ENCODE measurements at regions not wholly inside any gene's neighbourhood (a gene's known extent, or its start where the extent isn't known, plus 50 kb on each side); places are given as distances from the start of the nearest gene placed in this dataset.
"Not testable (repeated sequence)": the region's sequence is repeated elsewhere in the genome, so short reads cannot be mapped to it uniquely, and the experiment has no call there.

GRCh38 chr9:17846948-17847655 lies 268.2 kb downstream of the SH3GL2 start:
- DNase-seq (ENCODE audit: low read depth) = no peak

- no peak for DNase-seq (ENCODE audit: low read depth)
Observed at GRCh38 chr9:17847908-17848307, 269.0 kb downstream of the SH3GL2 start.

DNA sequence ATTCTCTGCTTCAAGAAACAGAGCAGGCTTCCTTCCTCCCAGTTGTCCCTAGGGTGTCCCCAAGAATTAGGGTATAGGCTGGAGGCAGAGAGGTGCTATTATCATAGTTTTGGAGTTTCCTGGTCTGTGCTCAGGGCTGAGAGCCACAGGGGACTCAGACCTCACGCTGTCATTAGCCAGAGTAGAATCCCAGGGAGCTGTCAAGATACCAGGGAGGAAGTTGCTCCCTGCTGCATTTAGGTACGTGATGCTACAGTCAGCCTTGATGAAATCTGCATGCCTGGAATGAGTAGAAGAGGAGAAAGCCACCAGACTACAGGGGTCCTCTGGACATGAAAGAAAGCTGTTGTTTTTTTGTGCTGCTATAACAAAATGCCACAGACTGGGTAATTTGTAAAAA lies 273.2 kb downstream of the SH3GL2 start:
- no peak for DNase-seq (ENCODE audit: low read depth)

DNA sequence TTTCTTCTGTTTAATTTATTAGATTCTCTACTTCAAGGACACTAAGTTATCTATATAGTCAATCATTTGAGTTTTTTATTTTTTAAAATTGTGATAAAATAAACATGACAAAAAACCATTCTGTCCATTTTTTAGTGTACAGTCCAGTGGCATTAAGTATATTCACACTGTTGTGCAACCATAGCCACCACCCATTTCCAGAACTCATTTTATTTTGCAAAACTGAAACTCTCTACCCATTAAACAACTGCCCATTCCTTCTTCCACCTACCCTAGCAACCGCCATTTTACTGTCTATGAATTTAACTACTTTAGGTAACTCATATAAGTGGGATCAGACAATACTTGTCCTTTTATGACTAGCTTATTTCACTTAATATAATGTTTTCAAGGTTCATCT lies 275.6 kb downstream of the SH3GL2 start:
- no peak for DNase-seq (ENCODE audit: low read depth)

GRCh38 chr9:17856995-17857394 lies 278.1 kb downstream of the SH3GL2 start:
- no peak for DNase-seq (ENCODE audit: low read depth)

GRCh38 chr9:17859228-17859627 lies 280.4 kb downstream of the SH3GL2 start:
- DNase-seq (ENCODE audit: low read depth) = no peak

GRCh38 chr9:17859987-17860386 lies 281.1 kb downstream of the SH3GL2 start:
- no peak for DNase-seq (ENCODE audit: low read depth)

- no peak for DNase-seq (ENCODE audit: low read depth)
Observed at GRCh38 chr9:17862101-17862500, 283.2 kb downstream of the SH3GL2 start.

- DNase-seq (ENCODE audit: low read depth) = no peak
Observed at GRCh38 chr9:17862629-17863028, 283.8 kb downstream of the SH3GL2 start.

DNA sequence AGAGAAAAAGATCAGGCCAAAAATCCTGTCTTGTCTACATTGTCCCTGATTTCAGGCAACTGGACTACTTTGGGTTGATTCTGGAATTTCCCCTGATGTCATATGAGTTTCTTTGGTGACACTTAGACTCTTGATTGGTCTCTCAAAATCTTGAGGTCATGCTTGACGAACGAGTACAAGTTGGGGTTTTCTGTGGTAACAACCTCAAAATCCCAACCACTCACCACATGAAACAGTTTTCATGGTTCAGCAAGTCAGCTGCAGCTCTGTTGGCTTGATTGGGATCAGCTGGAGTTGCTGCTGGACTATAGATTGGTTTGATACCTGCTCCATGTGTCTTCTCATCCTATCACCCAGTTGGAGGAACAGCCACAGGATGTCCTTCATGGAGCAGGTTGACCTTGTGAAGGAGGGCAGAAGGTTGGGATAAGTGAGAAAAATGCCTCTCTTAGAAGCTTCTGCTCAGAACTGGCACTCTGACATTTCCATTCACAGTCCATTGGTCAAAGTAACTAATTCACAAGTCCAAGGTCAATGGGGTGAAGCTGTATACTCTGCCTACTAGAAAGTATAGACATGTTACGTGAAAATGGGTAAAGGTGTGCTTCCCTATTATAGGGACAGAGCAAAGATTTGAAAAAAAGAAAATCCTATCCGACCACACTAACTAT lies 284.5 kb downstream of the SH3GL2 start:
- no peak for DNase-seq (ENCODE audit: low read depth)

DNA sequence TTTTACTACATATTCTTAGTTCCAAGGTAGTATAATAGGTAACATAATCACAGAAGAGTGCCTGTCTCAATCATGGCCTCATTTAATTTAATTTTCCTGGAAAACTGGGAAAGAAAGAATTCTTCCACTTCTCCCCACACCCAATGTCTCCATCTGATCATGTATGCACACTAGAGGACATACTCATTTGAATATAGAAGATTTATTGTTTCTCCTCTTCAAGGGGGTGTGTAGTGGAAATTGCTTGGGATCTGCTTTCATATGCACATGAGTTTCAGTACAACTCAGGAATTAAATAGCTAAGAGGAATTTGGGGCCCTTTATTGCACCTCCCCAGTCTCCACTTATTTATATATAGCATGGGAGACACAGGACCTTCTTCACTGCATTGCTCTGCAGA lies 285.1 kb downstream of the SH3GL2 start:
- DNase-seq (ENCODE audit: low read depth) = no peak

DNA sequence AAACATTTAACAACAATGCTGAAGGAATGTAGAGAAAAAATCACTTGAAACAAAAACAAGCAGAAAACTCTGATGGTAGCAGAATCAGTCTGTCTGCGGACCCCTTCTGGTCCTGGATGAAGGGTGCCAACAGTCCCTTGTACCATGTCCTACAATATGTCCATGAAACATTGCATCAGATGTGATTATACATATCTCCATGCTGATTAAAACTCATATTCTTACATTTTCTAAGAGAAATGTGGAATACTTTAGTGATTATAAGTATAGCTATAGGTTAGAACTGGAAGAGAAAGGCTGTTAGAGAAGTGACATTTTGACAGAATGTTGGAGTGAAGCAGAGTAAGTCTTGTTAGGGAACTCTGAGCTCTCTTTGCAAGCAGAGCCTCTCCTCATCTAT lies 286.1 kb downstream of the SH3GL2 start:
- DNase-seq (ENCODE audit: low read depth) = no peak

DNA sequence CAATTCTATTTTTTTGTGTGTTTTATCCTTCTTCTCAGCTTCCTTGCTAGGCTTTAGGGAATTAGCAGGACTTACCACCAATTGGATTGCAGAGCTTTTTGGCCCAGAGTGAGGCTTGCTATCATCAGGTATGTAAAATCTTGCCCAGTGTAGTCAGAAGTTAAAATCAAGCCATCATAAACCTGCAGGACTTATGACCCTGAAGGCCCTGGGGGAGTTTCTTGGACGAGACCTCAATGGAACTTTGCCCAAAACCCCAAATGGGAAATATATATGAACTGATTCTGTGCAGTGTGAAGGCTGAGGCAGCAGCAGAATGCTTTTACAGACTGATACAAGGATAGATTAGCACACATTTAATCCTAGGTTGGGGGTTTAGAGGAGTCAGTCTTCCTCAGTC lies 287.0 kb downstream of the SH3GL2 start:
- DNase-seq (ENCODE audit: low read depth) = no peak

GRCh38 chr9:17870722-17871121 lies 291.9 kb downstream of the SH3GL2 start:
- no peak for DNase-seq (ENCODE audit: low read depth)

DNA sequence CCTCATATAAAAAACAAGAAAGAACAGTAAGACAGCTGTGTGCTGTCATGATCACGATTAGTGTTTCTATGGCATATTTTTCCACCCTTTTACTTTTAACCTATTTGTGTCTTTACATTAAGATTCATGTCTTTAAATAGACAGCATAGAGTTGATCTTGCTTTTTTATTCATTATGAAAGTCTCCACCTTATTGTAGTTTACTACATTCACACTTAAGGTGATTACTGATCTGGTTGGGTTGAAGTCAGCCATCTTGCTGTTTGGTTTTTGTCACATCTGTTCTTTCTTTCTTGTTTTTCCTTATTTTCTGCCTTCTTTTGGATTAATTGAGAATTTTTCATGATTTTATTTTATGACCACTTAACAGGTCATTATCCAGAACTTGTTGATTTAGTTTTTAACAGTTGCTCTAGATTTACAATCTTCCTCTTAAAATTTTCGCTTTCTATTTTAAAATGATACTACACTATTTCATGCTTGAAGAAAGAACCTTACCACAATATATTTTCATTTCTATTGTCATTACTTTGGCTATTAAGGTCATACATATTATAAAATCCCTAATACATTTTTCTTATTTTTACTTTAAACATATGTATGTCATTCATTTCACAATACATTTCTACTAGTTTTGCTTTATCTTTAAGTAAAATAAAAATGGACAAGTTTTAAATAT lies 292.5 kb downstream of the SH3GL2 start:
- DNase-seq (ENCODE audit: low read depth) = no peak

DNA sequence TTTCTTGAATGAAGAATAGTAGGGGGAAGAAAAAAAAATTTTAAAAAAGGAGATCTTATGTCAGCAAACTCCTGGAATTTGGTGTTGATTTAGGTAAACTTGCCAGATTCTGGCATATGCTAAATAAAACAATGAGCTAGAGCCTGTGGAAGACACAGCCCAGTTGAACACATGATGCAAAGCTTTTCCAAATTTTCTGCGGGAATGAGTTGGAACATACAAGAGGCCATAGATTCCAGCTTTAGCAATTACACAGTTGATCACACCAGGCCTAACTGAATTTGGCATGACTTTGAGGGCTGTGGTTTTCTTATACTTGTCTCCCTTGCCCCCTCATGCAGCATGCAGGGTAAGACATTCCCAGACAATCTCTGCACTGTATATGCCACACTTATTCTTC lies 297.0 kb downstream of the SH3GL2 start:
- DNase-seq (ENCODE audit: low read depth) = no peak

- DNase-seq (ENCODE audit: low read depth) = no peak
Observed at GRCh38 chr9:17876687-17877086, 297.8 kb downstream of the SH3GL2 start.

GRCh38 chr9:17878810-17879370 lies 300.0 kb downstream of the SH3GL2 start:
- DNase-seq (ENCODE audit: low read depth) = no peak

DNA sequence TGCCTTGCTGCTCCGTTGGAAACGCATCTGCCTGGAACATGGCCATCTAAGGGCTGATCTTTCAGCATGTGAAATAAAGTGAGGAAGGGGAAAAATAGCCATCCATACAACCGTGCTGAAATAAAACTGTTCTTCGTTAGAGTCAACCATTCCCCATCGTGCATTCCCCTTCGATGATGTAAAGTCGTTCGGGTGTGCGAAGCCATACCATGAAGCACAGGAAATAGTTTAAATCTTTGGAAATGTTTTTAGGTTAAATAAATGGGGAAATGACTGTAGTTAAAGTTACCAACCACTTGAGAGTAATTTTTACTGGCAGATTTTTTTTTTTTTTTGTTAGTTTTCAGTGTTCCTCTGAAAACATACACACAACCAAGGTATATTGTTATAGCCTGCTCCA lies 302.5 kb downstream of the SH3GL2 start:
- DNase-seq (ENCODE audit: low read depth) = no peak

GRCh38 chr9:17882688-17883594 lies 304.1 kb downstream of the SH3GL2 start:
- DNase-seq (ENCODE audit: low read depth) = no peak

- no peak for DNase-seq (ENCODE audit: low read depth)
Observed at GRCh38 chr9:17888066-17888465, 309.2 kb downstream of the SH3GL2 start.

- DNase-seq (ENCODE audit: low read depth) = not testable (repeated sequence)
Observed at GRCh38 chr9:17888964-17889363, 310.1 kb downstream of the SH3GL2 start.
